Esophagus squamous epithelium (tissue), 5 donors: ENCODE measurements at regions not wholly inside any gene's neighbourhood (a gene's known extent, or its start where the extent isn't known, plus 50 kb on each side); places are given as distances from the start of the nearest gene placed in this dataset.

Experiments used
- DNase-seq: peaks from one replicate; lab custom pipeline; 2025; lab: John Stamatoyannopoulos, UW
- H3K27ac ChIP-seq, 4 donors: fragments of 200-600 bp; sonication (generic); one replicate each; pipeline ENCODE4 v1.5.1; 2016 to 2019; ENCODE audit warnings: mild to moderate bottlenecking in 1 of 4
- H3K27me3 ChIP-seq, 4 donors: fragments of 200-600 bp; sonication (generic); 1 replicate in 3 of 4; 2 replicates in 1 of 4; pipeline versions ENCODE4 v1.5.1 to v1.6.0; 2017 to 2021; ENCODE audit warnings: antibody characterized with exemption in 1 of 4
- H3K36me3 ChIP-seq, 3 donors: fragments of 200-600 bp; sonication (generic); one replicate each; pipeline ENCODE4 v1.5.1; 2016 to 2019
- H3K4me1 ChIP-seq, 3 donors: fragments of 200-600 bp; sonication (generic); one replicate each; pipeline ENCODE4 v1.5.1; 2017 to 2019
- H3K4me3 ChIP-seq, 4 donors: fragments of 200-600 bp; sonication (generic); 1 replicate in 3 of 4; 2 replicates in 1 of 4; pipeline ENCODE4 v1.5.1; 2016 to 2019; ENCODE audit warnings: mild to moderate bottlenecking in 2 of 4, moderate library complexity in 1 of 4
- H3K9me3 ChIP-seq, 3 donors: fragments of 200-600 bp; sonication (generic); one replicate each; pipeline ENCODE4 v1.5.1; 2016 to 2019
- CTCF ChIP-seq, 6 experiments: fragments of 450-650 bp in 4 of 6; fragments of 200-600 bp in 2 of 6; sonication (generic) in 2 of 6; IDR thresholded peaks; one replicate each; pipeline ENCODE4 v1.5.1; 2016 to 2019; ENCODE audit warnings: antibody characterized with exemption in 6 of 6, mild to moderate bottlenecking in 4 of 6, moderate library complexity in 4 of 6
- POLR2A ChIP-seq, 4 donors: fragments of 450-650 bp; IDR thresholded peaks; one replicate each; pipeline ENCODE4 v1.6.1; 2017; ENCODE audit warnings: antibody characterized with exemption in 4 of 4, mild to moderate bottlenecking in 4 of 4, moderate library complexity in 3 of 4
- WGBS, 2 donors: methylation state at CpG; one replicate each; pipeline ENCODE4 v1.1.5; 2018; 5-methylcytosine and 5-hydroxymethylcytosine counted together
- intact Hi-C: fragments of 100-400 bp; cut with DNase I; formaldehyde crosslinking; loops from one replicate; pipeline ENCODE4 v1.15.0; 2022
- donor health status: DM: yes; HTN: yes; CAD: no.

- TF ChIP-seq POLR2A (IDR thresholded peaks at IDR 0.05) = no peak
- no peak for TF ChIP-seq CTCF (IDR thresholded peaks at IDR 0.05)
- Histone ChIP-seq H3K4me3 (no peak overlapping the region), H3K4me1 (no peaks in the 10 kb centered on the region), H3K27me3 (no peaks in the 10 kb centered on the region), H3K27ac (no peak overlapping the region), H3K36me3 (no peaks in the 10 kb centered on the region), H3K9me3 (no peaks in the 10 kb centered on the region)
- WGBS, 2 donors = 40 to 45% methylated on average over 3 of the region's 3 CpGs
- DNase-seq = no peak
- intact Hi-C loops = no loop called here
Observed at GRCh38 chr6:84361372-84362192, 134.1 kb upstream of the CEP162 start.

GRCh38 chr6:84360039-84360438 is 132.6 kb upstream of the CEP162 start:
- WGBS, 2 donors = 78 to 83% methylated on average over 5 of the region's 5 CpGs
- TF ChIP-seq CTCF (IDR thresholded peaks at IDR 0.05) = no peak
- TF ChIP-seq POLR2A (IDR thresholded peaks at IDR 0.05) = no peak
- Histone ChIP-seq H3K36me3 (no peaks in the 10 kb centered on the region), H3K27me3 (no peaks in the 10 kb centered on the region), H3K27ac (no peak overlapping the region), H3K4me1 (no peaks in the 10 kb centered on the region), H3K4me3 (no peak overlapping the region), H3K9me3 (no peaks in the 10 kb centered on the region)
- DNase-seq = no peak
- intact Hi-C loops = no loop called here

GRCh38 chr6:84358581-84358980 is 131.1 kb upstream of the CEP162 start:
- Histone ChIP-seq H3K27ac (no peak overlapping the region), H3K27me3 (no peaks in the 10 kb centered on the region), H3K9me3 (no peaks in the 10 kb centered on the region), H3K4me3 (no peak overlapping the region), H3K36me3 (no peaks in the 10 kb centered on the region), H3K4me1 (no peaks in the 10 kb centered on the region)
- intact Hi-C loops = no loop called here
- TF ChIP-seq CTCF (IDR thresholded peaks at IDR 0.05) = no peak
- TF ChIP-seq POLR2A (IDR thresholded peaks at IDR 0.05) = no peak
- no peak for DNase-seq
- WGBS, 2 donors = 91 to 94% methylated on average over 3 of the region's 3 CpGs

GRCh38 chr6:84357631-84358030 is 130.2 kb upstream of the CEP162 start:
- no peaks in the 10 kb centered on the region for H3K27me3 ChIP-seq
- H3K9me3 ChIP-seq = no peaks in the 10 kb centered on the region
- intact Hi-C loops = no loop called here
- H3K36me3 ChIP-seq = no peaks in the 10 kb centered on the region
- TF ChIP-seq POLR2A (IDR thresholded peaks at IDR 0.05) (no peak), CTCF (IDR thresholded peaks at IDR 0.05) (no peak)
- no peak overlapping the region for H3K27ac ChIP-seq
- no peak for DNase-seq
- WGBS, 2 donors = 71 to 72% methylated on average over 2 of the region's 2 CpGs
- no peaks in the 10 kb centered on the region for H3K4me1 ChIP-seq
- no peak overlapping the region for H3K4me3 ChIP-seq

- Histone ChIP-seq H3K27me3 (no peaks in the 10 kb centered on the region), H3K4me1 (no peaks in the 10 kb centered on the region), H3K27ac (no peak overlapping the region), H3K9me3 (no peaks in the 10 kb centered on the region), H3K36me3 (no peaks in the 10 kb centered on the region), H3K4me3 (no peak overlapping the region)
- DNase-seq = no peak
- WGBS, 2 donors = 29 to 34% methylated on average over 5 of the region's 5 CpGs
- TF ChIP-seq CTCF (IDR thresholded peaks at IDR 0.05) (no peak), POLR2A (IDR thresholded peaks at IDR 0.05) (no peak)
- intact Hi-C loops = no loop called here
Observed at GRCh38 chr6:84356907-84357306, 129.5 kb upstream of the CEP162 start.
